ENCODE measurements at regions not wholly inside any gene's neighbourhood (a gene's known extent, or its start where the extent isn't known, plus 50 kb on each side); places are given as distances from the start of the nearest gene placed in this dataset.

- no peak for DNase-seq (ENCODE audit: low read depth)
- no peak overlapping the region for H3K4me3 ChIP-seq (ENCODE audit: control insufficient read depth, low read depth, low read length)
- TF ChIP-seq, protein P1, sequence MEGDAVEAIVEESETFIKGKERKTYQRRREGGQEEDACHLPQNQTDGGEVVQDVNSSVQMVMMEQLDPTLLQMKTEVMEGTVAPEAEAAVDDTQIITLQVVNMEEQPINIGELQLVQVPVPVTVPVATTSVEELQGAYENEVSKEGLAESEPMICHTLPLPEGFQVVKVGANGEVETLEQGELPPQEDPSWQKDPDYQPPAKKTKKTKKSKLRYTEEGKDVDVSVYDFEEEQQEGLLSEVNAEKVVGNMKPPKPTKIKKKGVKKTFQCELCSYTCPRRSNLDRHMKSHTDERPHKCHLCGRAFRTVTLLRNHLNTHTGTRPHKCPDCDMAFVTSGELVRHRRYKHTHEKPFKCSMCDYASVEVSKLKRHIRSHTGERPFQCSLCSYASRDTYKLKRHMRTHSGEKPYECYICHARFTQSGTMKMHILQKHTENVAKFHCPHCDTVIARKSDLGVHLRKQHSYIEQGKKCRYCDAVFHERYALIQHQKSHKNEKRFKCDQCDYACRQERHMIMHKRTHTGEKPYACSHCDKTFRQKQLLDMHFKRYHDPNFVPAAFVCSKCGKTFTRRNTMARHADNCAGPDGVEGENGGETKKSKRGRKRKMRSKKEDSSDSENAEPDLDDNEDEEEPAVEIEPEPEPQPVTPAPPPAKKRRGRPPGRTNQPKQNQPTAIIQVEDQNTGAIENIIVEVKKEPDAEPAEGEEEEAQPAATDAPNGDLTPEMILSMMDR (conservative IDR thresholded peaks at IDR 0.05; ENCODE audit: control insufficient read depth, insufficient read depth, low read depth, low read length) = no peak
Measured at GRCh38 chr20:11430652-11431051, 487.0 kb upstream of the BTBD3 start.

DNA sequence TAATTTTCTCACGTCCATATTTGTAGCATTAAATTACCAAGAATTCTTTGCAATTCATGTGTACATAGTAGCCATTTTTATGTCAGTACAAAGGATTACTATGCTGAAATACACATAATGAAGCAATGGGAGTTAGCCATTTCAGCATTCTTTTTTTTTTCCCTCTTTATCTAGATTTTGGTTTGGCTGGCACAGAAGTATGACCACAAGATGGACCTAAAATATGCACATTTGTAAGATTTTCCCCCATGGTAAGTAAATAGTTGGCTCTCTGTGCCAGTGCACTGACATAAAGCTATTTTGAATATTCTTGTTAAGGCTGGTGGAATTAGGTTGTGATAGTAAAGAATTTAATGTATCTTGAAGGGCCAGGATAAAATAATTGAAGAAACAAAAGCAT, 486.1 kb upstream of the BTBD3 start:
- DNase-seq (ENCODE audit: low read depth) = no peak
- H3K4me3 ChIP-seq (ENCODE audit: control insufficient read depth, low read depth, low read length) = no peak overlapping the region
- TF ChIP-seq, protein P1 (conservative IDR thresholded peaks at IDR 0.05; ENCODE audit: control insufficient read depth, insufficient read depth, low read depth, low read length) = no peak

DNA sequence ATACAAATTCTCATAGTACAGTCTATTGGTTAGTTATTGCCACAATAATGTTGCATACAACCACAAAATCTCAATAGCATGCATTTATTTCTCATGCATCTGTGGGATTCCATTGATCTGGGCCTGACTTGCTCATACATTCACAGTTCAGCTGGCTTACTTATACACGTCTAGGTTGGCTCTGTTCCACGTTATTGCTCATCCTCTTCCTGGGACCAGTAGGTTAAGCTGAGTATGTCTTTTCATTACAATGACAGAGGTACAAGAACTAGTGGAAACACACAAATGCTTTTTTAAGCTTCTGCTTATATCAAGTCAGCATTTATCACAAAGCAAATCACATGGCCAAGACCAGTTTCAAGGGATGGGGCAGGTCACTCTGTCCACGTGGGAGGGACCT, 485.3 kb upstream of the BTBD3 start:
- no peak overlapping the region for H3K4me3 ChIP-seq (ENCODE audit: control insufficient read depth, low read depth, low read length)
- TF ChIP-seq, protein P1 (conservative IDR thresholded peaks at IDR 0.05; ENCODE audit: control insufficient read depth, insufficient read depth, low read depth, low read length) = no peak
- peak; percentile 93 for DNase-seq (ENCODE audit: low read depth)

- TF ChIP-seq, protein P1 (conservative IDR thresholded peaks at IDR 0.05; ENCODE audit: control insufficient read depth, insufficient read depth, low read depth, low read length) = no peak
- no peak for DNase-seq (ENCODE audit: low read depth)
- no peak overlapping the region for H3K4me3 ChIP-seq (ENCODE audit: control insufficient read depth, low read depth, low read length)
Measured at GRCh38 chr20:11436113-11436905, 481.4 kb upstream of the BTBD3 start.

DNA sequence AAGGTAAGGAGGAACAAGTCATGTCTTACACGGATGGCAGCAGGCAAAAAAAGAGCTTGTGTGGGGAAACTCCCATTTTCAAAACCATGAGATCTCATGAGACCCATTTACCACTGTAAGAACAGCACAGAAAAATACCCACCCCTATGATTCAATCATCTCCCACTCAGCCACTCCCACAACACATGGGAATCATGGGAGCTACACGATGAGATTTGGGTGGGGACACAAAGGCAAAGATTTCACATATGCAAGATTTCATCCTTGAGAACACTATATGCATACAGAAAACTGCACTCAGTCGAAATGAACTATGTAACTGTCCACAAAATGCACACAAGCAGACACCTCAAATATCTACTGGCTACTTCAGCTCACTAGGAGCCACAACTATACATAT, 480.6 kb upstream of the BTBD3 start:
- H3K4me3 ChIP-seq (ENCODE audit: control insufficient read depth, low read depth, low read length) = no peak overlapping the region
- no peak for DNase-seq (ENCODE audit: low read depth)
- TF ChIP-seq, protein P1 (conservative IDR thresholded peaks at IDR 0.05; ENCODE audit: control insufficient read depth, insufficient read depth, low read depth, low read length) = no peak

GRCh38 chr20:11437611-11438380, 479.9 kb upstream of the BTBD3 start:
- DNase-seq (ENCODE audit: low read depth) = no peak
- TF ChIP-seq, protein P1 (conservative IDR thresholded peaks at IDR 0.05; ENCODE audit: control insufficient read depth, insufficient read depth, low read depth, low read length) = no peak
- H3K4me3 ChIP-seq (ENCODE audit: control insufficient read depth, low read depth, low read length) = no peak overlapping the region

All from fibroblast of mammary gland (primary cell).